Hepatocyte (in vitro differentiated cells): ENCODE measurements at regions not wholly inside any gene's neighbourhood (a gene's known extent, or its start where the extent isn't known, plus 50 kb on each side); places are given as distances from the start of the nearest gene placed in this dataset.

Source experiments
- DNase-seq: peaks from one replicate; pipeline ENCODE4 v3.0.0-alpha.2; 2016; ENCODE audit warnings: low spot score
- H2AFZ ChIP-seq: fragments of 200-600 bp; sonication (generic); 2 replicates; pipeline ENCODE4 v1.6.0; 2016; ENCODE audit warnings: antibody characterized with exemption, mild to moderate bottlenecking
- H3K27ac ChIP-seq: fragments of 200-600 bp; sonication (generic); 2 replicates; pipeline ENCODE4 v1.5.1; 2016; ENCODE audit warnings: mild to moderate bottlenecking
- H3K27me3 ChIP-seq: fragments of 200-600 bp; sonication (generic); 2 replicates; pipeline ENCODE4 v1.6.1; 2016
- H3K36me3 ChIP-seq: fragments of 200-600 bp; sonication (generic); replicated peaks from 2 replicates; pipeline ENCODE4 v1.5.1; 2016; ENCODE audit warnings: low read depth; ENCODE audit not compliant: insufficient read depth
- H3K4me1 ChIP-seq: fragments of 200-600 bp; sonication (generic); 2 replicates; pipeline ENCODE4 v1.5.1; 2016; ENCODE audit warnings: mild to moderate bottlenecking, moderate library complexity; ENCODE audit not compliant: insufficient read depth
- H3K4me2 ChIP-seq: fragments of 200-600 bp; sonication (generic); 2 replicates; pipeline ENCODE4 v1.6.0; 2016
- H3K4me3 ChIP-seq: fragments of 200-600 bp; sonication (generic); 2 replicates; pipeline ENCODE4 v1.5.1; 2016; ENCODE audit warnings: mild to moderate bottlenecking
- H3K79me2 ChIP-seq: fragments of 200-600 bp; sonication (generic); 2 replicates; pipeline ENCODE4 v1.6.0; 2017; ENCODE audit warnings: mild to moderate bottlenecking
- H3K9me2 ChIP-seq: fragments of 200-600 bp; sonication (generic); replicated peaks from 2 replicates; pipeline ENCODE4 v1.6.0; 2017; ENCODE audit warnings: mild to moderate bottlenecking; ENCODE audit not compliant: insufficient read depth
- H3K9me3 ChIP-seq: fragments of 200-600 bp; sonication (generic); 2 replicates; pipeline ENCODE4 v1.5.1; 2016; ENCODE audit warnings: low read depth, mild to moderate bottlenecking
- H4K20me1 ChIP-seq: fragments of 200-600 bp; sonication (generic); 2 replicates; pipeline ENCODE4 v1.6.0; 2016; ENCODE audit warnings: mild to moderate bottlenecking; ENCODE audit not compliant: insufficient read depth, poor library complexity, severe bottlenecking
- CTCF ChIP-seq: fragments of 200-600 bp; sonication (generic); IDR thresholded peaks from 2 replicates; pipeline ENCODE4 v1.5.1; 2016; ENCODE audit warnings: antibody characterized with exemption, mild to moderate bottlenecking; ENCODE audit not compliant: poor library complexity
- EZH2 ChIP-seq: fragments of 200-600 bp; sonication (generic); IDR thresholded peaks from 2 replicates; pipeline ENCODE4 v1.6.1; 2016; ENCODE audit warnings: antibody characterized with exemption, mild to moderate bottlenecking, borderline replicate concordance
- EZH2phosphoT487 ChIP-seq: fragments of 200-600 bp; sonication (generic); IDR thresholded peaks from one replicate; pipeline ENCODE4 v1.6.1; 2018; ENCODE audit warnings: antibody characterized with exemption, mild to moderate bottlenecking, low read depth, moderate library complexity; ENCODE audit not compliant: unreplicated experiment, severe bottlenecking
- WGBS: methylation state at CpG from one replicate; pipeline ENCODE4 v1.1.6; 2016; ENCODE audit warnings: low lambda C conversion rate; ENCODE audit errors: missing lambda C conversion rate; 5-methylcytosine and 5-hydroxymethylcytosine counted together

GRCh38 chr7:91778416-91778815 lies 102.1 kb downstream of the MTERF1 start:
- no peaks in the 10 kb centered on the region for H3K4me1 ChIP-seq
- 32% methylated on average over 1 of the region's 1 CpG for WGBS
- no peak overlapping the region for H3K4me2 ChIP-seq
- no peaks in the 10 kb centered on the region for H3K9me2 ChIP-seq
- TF ChIP-seq EZH2phosphoT487 (no peak), CTCF (no peak), EZH2 (no peak)
- no peak for DNase-seq
- no peaks in the 10 kb centered on the region for H4K20me1 ChIP-seq
- H3K79me2 ChIP-seq: no peaks in the 10 kb centered on the region
- no peaks in the 10 kb centered on the region for H3K9me3 ChIP-seq
- no peak overlapping the region for H2AFZ ChIP-seq
- H3K36me3 ChIP-seq: no peaks in the 10 kb centered on the region
- H3K4me3 ChIP-seq: no peak overlapping the region
- no peak overlapping the region for H3K27ac ChIP-seq
- no peaks in the 10 kb centered on the region for H3K27me3 ChIP-seq

- Histone ChIP-seq H3K4me1 (no peaks in the 10 kb centered on the region), H3K27me3 (no peaks in the 10 kb centered on the region), H3K4me3 (no peak overlapping the region), H3K79me2 (no peaks in the 10 kb centered on the region), H4K20me1 (no peaks in the 10 kb centered on the region), H3K36me3 (no peaks in the 10 kb centered on the region), H3K9me3 (no peaks in the 10 kb centered on the region), H2AFZ (no peak overlapping the region), H3K9me2 (no peaks in the 10 kb centered on the region), H3K27ac (no peak overlapping the region), H3K4me2 (no peak overlapping the region)
- WGBS: 84% methylated on average over 5 of the region's 5 CpGs
- TF ChIP-seq EZH2 (no peak), EZH2phosphoT487 (no peak), CTCF (no peak)
- no peak for DNase-seq
These were observed 100.0 kb downstream of the MTERF1 start for GRCh38 chr7:91780521-91780920.

- Histone ChIP-seq H3K27me3 (peaks cover 3% of the 10 kb centered on the region), H4K20me1 (no peaks in the 10 kb centered on the region), H3K36me3 (no peaks in the 10 kb centered on the region), H3K9me2 (no peaks in the 10 kb centered on the region), H3K27ac (no peak overlapping the region), H2AFZ (no peak overlapping the region), H3K4me3 (no peak overlapping the region), H3K4me2 (no peak overlapping the region), H3K9me3 (no peaks in the 10 kb centered on the region), H3K79me2 (no peaks in the 10 kb centered on the region), H3K4me1 (no peaks in the 10 kb centered on the region)
- TF ChIP-seq CTCF: peak; percentile 66
- TF ChIP-seq EZH2: no peak
- WGBS: 50% methylated on average over 3 of the region's 3 CpGs
- peak; percentile 58 for DNase-seq
These were observed 96.0 kb downstream of the MTERF1 start for GRCh38 chr7:91784469-91784868.

- H3K9me2 ChIP-seq: no peaks in the 10 kb centered on the region
- no peak overlapping the region for H3K27ac ChIP-seq
- H3K79me2 ChIP-seq: no peaks in the 10 kb centered on the region
- H3K4me2 ChIP-seq: no peak overlapping the region
- WGBS: 79% methylated on average over 2 of the region's 2 CpGs
- DNase-seq: no peak
- H3K4me1 ChIP-seq: no peaks in the 10 kb centered on the region
- no peaks in the 10 kb centered on the region for H3K9me3 ChIP-seq
- TF ChIP-seq EZH2phosphoT487 (no peak), EZH2 (no peak), CTCF (no peak)
- H3K36me3 ChIP-seq: no peaks in the 10 kb centered on the region
- H4K20me1 ChIP-seq: no peaks in the 10 kb centered on the region
- H3K4me3 ChIP-seq: no peak overlapping the region
- H2AFZ ChIP-seq: no peak overlapping the region
- peaks cover 3% of the 10 kb centered on the region for H3K27me3 ChIP-seq
These were observed 92.6 kb downstream of the MTERF1 start for GRCh38 chr7:91787931-91788330.
